ENCODE measurements at regions not wholly inside any gene's neighbourhood (a gene's known extent, or its start where the extent isn't known, plus 50 kb on each side); places are given as distances from the start of the nearest gene placed in this dataset.
"Not testable (repeated sequence)": the region's sequence is repeated elsewhere in the genome, so short reads cannot be mapped to it uniquely, and the experiment has no call there.

DNA sequence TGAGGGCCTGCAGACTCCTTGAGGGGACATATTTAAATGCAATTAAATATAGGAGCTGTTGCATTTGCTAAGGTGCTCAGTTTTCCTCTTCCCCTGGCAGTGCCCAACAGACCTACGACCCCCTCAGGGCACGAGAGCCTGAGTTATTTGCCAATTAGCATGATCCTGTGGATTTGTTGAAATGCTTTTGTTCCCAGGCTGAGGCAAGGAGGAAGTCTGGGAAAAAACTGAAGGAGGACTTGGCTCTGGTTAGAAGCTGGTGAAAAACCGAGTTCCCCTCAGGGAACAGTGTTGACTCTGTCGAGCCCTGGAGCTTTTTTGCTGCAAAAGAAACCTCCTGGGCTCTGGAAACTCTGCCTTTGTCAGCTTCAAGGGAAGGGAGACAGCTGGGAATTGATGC lies 103.6 kb upstream of the SHB start:
- Histone ChIP-seq H3K9me3 (peaks cover 0 to 22% (median 11%) of the 10 kb centered on the region in 4 donors), H3K36me3 (no peaks in the 10 kb centered on the region), H3K4me1 (no peaks in the 10 kb centered on the region), H3K4me3 (no peak overlapping the region), H3K27ac (replicated peaks in 1 of 4) (no peak overlapping the region), H3K27me3 (no peaks in the 10 kb centered on the region)
- intact Hi-C loops (cut with DNase I), result no loop called here
- no peak for DNase-seq (ENCODE audit: extremely low spot score)
- 42% methylated on average over 4 of the region's 4 CpGs for WGBS
- TF ChIP-seq EP300 (IDR thresholded peaks at IDR 0.05) (no peak), CTCF (IDR thresholded peaks at IDR 0.05) (no peak), POLR2AphosphoS5 (IDR thresholded peaks at IDR 0.05) (no peak), POLR2A (IDR thresholded peaks at IDR 0.05; ENCODE audit: low read depth) (no peak)

DNA sequence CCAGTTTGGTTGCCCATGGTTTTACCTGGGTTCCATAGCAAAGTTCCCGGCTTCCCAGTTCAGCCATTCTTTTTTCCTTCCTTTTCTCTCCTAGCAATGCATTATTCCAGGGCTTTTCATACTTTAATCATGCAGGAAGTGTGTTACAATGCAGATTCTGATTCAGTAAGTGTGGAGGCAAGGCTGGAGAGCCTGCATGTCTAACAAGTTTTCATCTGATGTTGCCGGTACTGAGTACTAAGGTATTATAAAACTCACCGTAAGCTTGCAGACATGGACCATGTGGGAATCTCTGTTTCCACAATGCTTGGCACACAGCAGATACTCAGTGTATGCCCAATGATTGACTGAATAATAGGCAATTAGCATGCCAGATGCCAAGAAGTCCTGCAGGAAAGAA lies 102.9 kb upstream of the SHB start:
- Histone ChIP-seq H3K4me3 (no peak overlapping the region), H3K9me3 (peaks cover 0 to 22% (median 11%) of the 10 kb centered on the region in 4 donors), H3K4me1 (no peaks in the 10 kb centered on the region), H3K36me3 (no peaks in the 10 kb centered on the region), H3K27me3 (no peaks in the 10 kb centered on the region), H3K27ac (replicated peaks in 1 of 4) (no peak overlapping the region)
- 83% methylated on average over 3 of the region's 3 CpGs for WGBS
- intact Hi-C loops (cut with DNase I), result no loop called here
- no peak for DNase-seq (ENCODE audit: extremely low spot score)
- TF ChIP-seq EP300 (IDR thresholded peaks at IDR 0.05) (no peak), POLR2AphosphoS5 (IDR thresholded peaks at IDR 0.05) (no peak)

- Histone ChIP-seq H3K9me3 (peaks cover 0 to 22% (median 11%) of the 10 kb centered on the region in 4 donors), H3K4me1 (no peaks in the 10 kb centered on the region), H3K36me3 (no peaks in the 10 kb centered on the region), H3K4me3 (no peak overlapping the region), H3K27ac (replicated peaks in 1 of 4) (no peak overlapping the region), H3K27me3 (no peaks in the 10 kb centered on the region)
- intact Hi-C loops (cut with DNase I), result no loop called here
- WGBS, result 93% methylated on average over 5 of the region's 5 CpGs
- no peak for DNase-seq (ENCODE audit: extremely low spot score)
- TF ChIP-seq POLR2AphosphoS5 (IDR thresholded peaks at IDR 0.05) (no peak), POLR2A (IDR thresholded peaks at IDR 0.05; ENCODE audit: low read depth) (no peak), CTCF (IDR thresholded peaks at IDR 0.05) (no peak), EP300 (IDR thresholded peaks at IDR 0.05) (no peak)
These were observed 102.5 kb upstream of the SHB start for GRCh38 chr9:38171538-38171884.

GRCh38 chr9:38170763-38171537 lies 101.9 kb upstream of the SHB start:
- H3K9me3 ChIP-seq, result peaks cover 0 to 22% (median 11%) of the 10 kb centered on the region in 4 donors
- DNase-seq (ENCODE audit: extremely low spot score); H3K27ac ChIP-seq (replicated peaks in 1 of 4); intact Hi-C loops (cut with DNase I); H3K36me3 ChIP-seq; H3K4me1 ChIP-seq; H3K4me3 ChIP-seq; H3K27me3 ChIP-seq: not testable (repeated sequence)
- 89% methylated on average over 9 of the region's 9 CpGs for WGBS

DNA sequence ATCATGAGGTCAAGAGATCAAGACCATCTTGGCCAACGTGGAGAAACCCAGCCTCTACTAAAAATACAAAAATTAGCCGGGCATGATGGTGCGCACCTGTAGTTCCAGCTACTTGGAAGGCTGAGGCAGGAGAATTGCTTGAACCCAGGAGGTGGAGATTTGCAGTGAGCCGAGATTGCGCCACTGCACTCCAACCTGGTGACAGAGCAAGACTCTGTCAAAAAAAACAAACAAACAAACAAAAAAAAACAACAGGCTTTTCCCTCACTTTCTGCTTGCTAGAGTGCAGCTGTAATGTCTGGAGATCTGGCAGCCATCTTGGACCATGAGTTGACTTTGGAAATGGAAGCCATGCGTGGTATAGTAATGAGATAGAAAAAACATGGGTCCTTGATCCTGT lies 101.1 kb upstream of the SHB start:
- H3K27ac ChIP-seq (replicated peaks in 1 of 4); DNase-seq (ENCODE audit: extremely low spot score); H3K27me3 ChIP-seq; H3K4me3 ChIP-seq; H3K4me1 ChIP-seq; intact Hi-C loops (cut with DNase I); H3K36me3 ChIP-seq: not testable (repeated sequence)
- peaks cover 0 to 22% (median 11%) of the 10 kb centered on the region in 4 donors for H3K9me3 ChIP-seq
- WGBS, result 94% methylated on average over 6 of the region's 6 CpGs

GRCh38 chr9:38166501-38166900 lies 97.5 kb upstream of the SHB start:
- TF ChIP-seq POLR2AphosphoS5 (IDR thresholded peaks at IDR 0.05), result no peak
- TF ChIP-seq EP300 (IDR thresholded peaks at IDR 0.05), result no peak
- no peak for TF ChIP-seq POLR2A (IDR thresholded peaks at IDR 0.05; ENCODE audit: low read depth)
- TF ChIP-seq CTCF (IDR thresholded peaks at IDR 0.05), result no peak
- H3K36me3 ChIP-seq, result no peaks in the 10 kb centered on the region
- no peak for DNase-seq (ENCODE audit: extremely low spot score)
- H3K4me3 ChIP-seq, result no peak overlapping the region
- peaks cover 0 to 18% (median 10%) of the 10 kb centered on the region in 4 donors for H3K9me3 ChIP-seq
- H3K4me1 ChIP-seq, result no peaks in the 10 kb centered on the region
- intact Hi-C loops (cut with DNase I), result no loop called here
- no peak overlapping the region for H3K27ac ChIP-seq (replicated peaks in 1 of 4)
- WGBS, result 96% methylated on average over 5 of the region's 5 CpGs
- H3K27me3 ChIP-seq, result no peaks in the 10 kb centered on the region
